NCI-H748 (cell line): ENCODE measurements at regions not wholly inside any gene's neighbourhood (a gene's known extent, or its start where the extent isn't known, plus 50 kb on each side); places are given as distances from the start of the nearest gene placed in this dataset.

Experiments used
- DNase-seq: peaks from one replicate; lab custom pipeline; 2025; ENCODE audit not compliant: unreplicated experiment; lab: John Stamatoyannopoulos, UW

- no peak for DNase-seq
These were observed 427.0 kb upstream of the TNP1 start for GRCh38 chr2:217286833-217287232.

- DNase-seq: no peak
These were observed 426.1 kb upstream of the TNP1 start for GRCh38 chr2:217285926-217286325.

- DNase-seq: no peak
These were observed 423.6 kb upstream of the TNP1 start for GRCh38 chr2:217283460-217283859.

- no peak for DNase-seq
These were observed 422.7 kb upstream of the TNP1 start for GRCh38 chr2:217282531-217282930.

GRCh38 chr2:217279556-217279955 is 419.7 kb upstream of the TNP1 start:
- no peak for DNase-seq

GRCh38 chr2:217279140-217279539 is 419.3 kb upstream of the TNP1 start:
- DNase-seq: no peak

- no peak for DNase-seq
These were observed 418.0 kb upstream of the TNP1 start for GRCh38 chr2:217277646-217278398.

- no peak for DNase-seq
These were observed 416.6 kb upstream of the TNP1 start for GRCh38 chr2:217276433-217276832.

- DNase-seq: no peak
These were observed 415.2 kb upstream of the TNP1 start for GRCh38 chr2:217275091-217275490.

GRCh38 chr2:217274578-217274977 is 414.7 kb upstream of the TNP1 start:
- no peak for DNase-seq

- DNase-seq: no peak
These were observed 414.0 kb upstream of the TNP1 start for GRCh38 chr2:217273851-217274250.

GRCh38 chr2:217273162-217273561 is 413.3 kb upstream of the TNP1 start:
- no peak for DNase-seq

GRCh38 chr2:217271813-217272212 is 411.9 kb upstream of the TNP1 start:
- no peak for DNase-seq

- DNase-seq: no peak
These were observed 410.7 kb upstream of the TNP1 start for GRCh38 chr2:217270485-217271121.

GRCh38 chr2:217269701-217270484 is 410.0 kb upstream of the TNP1 start:
- no peak for DNase-seq

- DNase-seq: no peak
These were observed 409.1 kb upstream of the TNP1 start for GRCh38 chr2:217268978-217269377.

GRCh38 chr2:217267758-217268157 is 407.9 kb upstream of the TNP1 start:
- no peak for DNase-seq

GRCh38 chr2:217263756-217264155 is 403.9 kb upstream of the TNP1 start:
- no peak for DNase-seq

GRCh38 chr2:217262911-217263310 is 403.0 kb upstream of the TNP1 start:
- DNase-seq: no peak

GRCh38 chr2:217261452-217261851 is 401.6 kb upstream of the TNP1 start:
- DNase-seq: no peak

- no peak for DNase-seq
These were observed 400.7 kb upstream of the TNP1 start for GRCh38 chr2:217260441-217261115.
